ENCODE measurements at regions not wholly inside any gene's neighbourhood (a gene's known extent, or its start where the extent isn't known, plus 50 kb on each side); places are given as distances from the start of the nearest gene placed in this dataset.
"Not testable (repeated sequence)": the region's sequence is repeated elsewhere in the genome, so short reads cannot be mapped to it uniquely, and the experiment has no call there.

DNA sequence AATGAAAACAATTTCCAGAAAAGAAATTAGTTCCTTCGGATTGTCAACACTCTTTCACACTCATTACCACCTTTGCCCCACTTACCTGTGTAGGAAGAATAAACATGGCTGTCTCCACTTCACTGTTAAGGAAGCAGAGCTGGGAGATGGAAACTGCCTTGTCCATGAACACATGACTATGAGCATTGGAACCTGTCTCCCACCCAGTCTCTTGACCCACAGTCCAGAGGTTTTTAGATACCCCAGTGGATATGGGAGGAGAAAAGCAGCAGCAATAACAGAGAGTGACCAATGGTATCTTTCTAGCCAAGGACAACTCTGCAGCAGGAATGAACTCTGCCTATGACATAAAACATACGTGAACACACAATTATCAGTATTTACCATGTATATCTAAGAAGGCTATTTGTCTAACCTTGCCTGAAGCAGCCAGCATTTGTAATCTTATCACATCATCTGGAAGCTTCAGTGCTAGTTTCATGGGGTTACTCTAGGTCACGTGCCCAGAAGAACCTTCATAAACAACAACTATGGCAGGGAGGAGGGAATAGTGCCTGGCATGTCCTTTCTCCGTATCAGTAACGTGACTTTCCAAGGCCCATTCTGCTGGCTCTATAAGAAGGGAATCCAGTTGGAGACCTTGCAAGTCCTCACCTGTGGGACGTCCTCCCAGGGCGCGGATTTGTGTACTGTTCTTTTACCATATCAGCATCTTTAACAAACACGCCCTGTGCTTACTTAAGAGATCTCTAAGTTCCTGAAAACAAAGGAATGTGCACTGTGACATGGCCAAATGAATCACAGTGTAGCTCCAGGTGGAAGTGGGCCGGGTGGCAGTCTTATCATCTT is 221.8 kb upstream of the UBL3 start:
- H3K27ac ChIP-seq, result no peak overlapping the region
- WGBS, 2 donors (ENCODE audit: low coverage in 1 of 2), result 79 to 86% methylated on average over 9 to 10 of the region's 10 CpGs
- no peaks in the 10 kb centered on the region for H3K9me3 ChIP-seq
- H3K4me1 ChIP-seq, result no peaks in the 10 kb centered on the region
- no peak for ATAC-seq
- H3K4me3 ChIP-seq, result no peak overlapping the region
- TF ChIP-seq POLR2A (IDR thresholded peaks at IDR 0.05), result no peak
- no peaks in the 10 kb centered on the region for H3K27me3 ChIP-seq
- H3K36me3 ChIP-seq, result no peaks in the 10 kb centered on the region

DNA sequence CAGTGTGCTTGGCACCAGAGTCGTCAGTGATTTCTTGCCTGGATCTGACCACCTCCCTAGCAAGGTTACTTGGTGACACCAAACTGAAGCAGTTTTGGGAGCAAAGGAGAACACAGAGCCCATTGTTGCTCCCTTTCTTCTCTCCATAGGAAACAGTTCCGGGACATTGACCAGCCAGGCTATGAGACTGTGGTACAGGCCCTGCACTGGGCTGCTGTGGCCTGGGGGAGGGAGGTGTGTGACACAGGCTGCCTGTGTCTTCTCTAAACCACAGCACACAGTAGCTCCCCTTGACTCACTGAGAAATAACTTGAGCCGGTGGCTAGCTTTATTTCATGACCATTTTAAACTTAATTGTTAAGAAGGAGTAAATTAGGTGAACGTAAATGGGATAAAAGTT is 214.8 kb upstream of the UBL3 start:
- Histone ChIP-seq H3K27ac (no peak overlapping the region), H3K4me3 (no peak overlapping the region), H3K4me1 (no peaks in the 10 kb centered on the region), H3K27me3 (no peaks in the 10 kb centered on the region), H3K36me3 (no peaks in the 10 kb centered on the region), H3K9me3 (no peaks in the 10 kb centered on the region)
- 67 to 89% methylated on average over 3 to 4 of the region's 4 CpGs for WGBS, 2 donors (ENCODE audit: low coverage in 1 of 2)
- ATAC-seq, result no peak
- no peak for TF ChIP-seq POLR2AphosphoS5 (IDR thresholded peaks at IDR 0.05)
- no peak for TF ChIP-seq POLR2A (IDR thresholded peaks at IDR 0.05)
- TF ChIP-seq, protein P1, sequence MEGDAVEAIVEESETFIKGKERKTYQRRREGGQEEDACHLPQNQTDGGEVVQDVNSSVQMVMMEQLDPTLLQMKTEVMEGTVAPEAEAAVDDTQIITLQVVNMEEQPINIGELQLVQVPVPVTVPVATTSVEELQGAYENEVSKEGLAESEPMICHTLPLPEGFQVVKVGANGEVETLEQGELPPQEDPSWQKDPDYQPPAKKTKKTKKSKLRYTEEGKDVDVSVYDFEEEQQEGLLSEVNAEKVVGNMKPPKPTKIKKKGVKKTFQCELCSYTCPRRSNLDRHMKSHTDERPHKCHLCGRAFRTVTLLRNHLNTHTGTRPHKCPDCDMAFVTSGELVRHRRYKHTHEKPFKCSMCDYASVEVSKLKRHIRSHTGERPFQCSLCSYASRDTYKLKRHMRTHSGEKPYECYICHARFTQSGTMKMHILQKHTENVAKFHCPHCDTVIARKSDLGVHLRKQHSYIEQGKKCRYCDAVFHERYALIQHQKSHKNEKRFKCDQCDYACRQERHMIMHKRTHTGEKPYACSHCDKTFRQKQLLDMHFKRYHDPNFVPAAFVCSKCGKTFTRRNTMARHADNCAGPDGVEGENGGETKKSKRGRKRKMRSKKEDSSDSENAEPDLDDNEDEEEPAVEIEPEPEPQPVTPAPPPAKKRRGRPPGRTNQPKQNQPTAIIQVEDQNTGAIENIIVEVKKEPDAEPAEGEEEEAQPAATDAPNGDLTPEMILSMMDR (IDR thresholded peaks at IDR 0.05), result no peak
- TF ChIP-seq EP300 (IDR thresholded peaks at IDR 0.05), result no peak

DNA sequence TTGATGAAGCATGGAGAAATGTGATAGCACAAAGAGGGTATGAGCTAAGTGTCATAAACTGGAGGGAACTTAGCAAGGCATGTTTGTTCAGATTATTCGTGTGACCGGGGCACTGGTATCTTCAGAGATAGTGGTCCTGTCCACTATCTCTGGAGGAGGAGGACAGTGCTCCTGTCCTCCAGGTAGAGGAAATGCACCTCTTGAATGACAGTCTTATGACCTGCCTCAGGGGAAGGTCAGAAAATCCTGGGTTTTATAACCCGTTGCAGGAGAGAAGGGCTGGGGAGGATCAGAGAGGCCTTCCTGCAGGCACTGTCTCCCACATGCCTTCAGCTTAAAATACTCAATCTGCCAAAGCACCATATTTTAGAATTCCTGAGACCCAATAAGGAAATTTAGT is 213.5 kb upstream of the UBL3 start:
- WGBS, 2 donors (ENCODE audit: low coverage in 1 of 2), result 71 to 86% methylated on average over 2 to 3 of the region's 3 CpGs
- H3K27me3 ChIP-seq, result no peaks in the 10 kb centered on the region
- ATAC-seq, result no peak
- H3K9me3 ChIP-seq, result no peaks in the 10 kb centered on the region
- no peak for TF ChIP-seq EP300 (IDR thresholded peaks at IDR 0.05)
- no peak for TF ChIP-seq POLR2A (IDR thresholded peaks at IDR 0.05)
- no peak for TF ChIP-seq POLR2AphosphoS5 (IDR thresholded peaks at IDR 0.05)
- TF ChIP-seq, protein P1 (IDR thresholded peaks at IDR 0.05), result no peak
- H3K27ac ChIP-seq, result no peak overlapping the region
- no peaks in the 10 kb centered on the region for H3K4me1 ChIP-seq
- no peak overlapping the region for H3K4me3 ChIP-seq
- H3K36me3 ChIP-seq, result no peaks in the 10 kb centered on the region

DNA sequence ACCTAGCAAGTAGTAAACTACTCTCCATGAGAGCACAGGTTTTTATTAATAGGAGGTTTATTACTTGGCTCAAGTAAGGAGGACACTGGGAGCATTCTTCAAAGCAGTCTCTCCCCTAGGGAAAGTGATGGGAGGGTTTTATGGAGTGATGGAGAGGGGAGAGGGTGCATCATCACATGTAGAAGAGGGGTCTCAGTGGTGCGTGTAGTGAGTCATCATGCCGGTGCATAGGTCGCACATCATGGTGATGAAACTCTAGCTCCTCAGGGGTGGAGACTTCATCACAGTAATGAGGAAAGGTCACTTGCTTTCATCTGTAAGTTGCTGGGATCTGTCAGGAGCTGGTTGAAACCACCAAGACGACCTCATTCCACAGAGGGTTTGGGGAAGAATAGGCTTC is 210.8 kb upstream of the UBL3 start:
- TF ChIP-seq EP300 (IDR thresholded peaks at IDR 0.05), result no peak
- TF ChIP-seq, protein P1 (IDR thresholded peaks at IDR 0.05), result no peak
- TF ChIP-seq POLR2A (IDR thresholded peaks at IDR 0.05), result no peak
- no peak for TF ChIP-seq POLR2AphosphoS5 (IDR thresholded peaks at IDR 0.05)
- Histone ChIP-seq H3K27ac (no peak overlapping the region), H3K4me1 (no peaks in the 10 kb centered on the region), H3K27me3 (no peaks in the 10 kb centered on the region), H3K9me3 (no peaks in the 10 kb centered on the region), H3K36me3 (no peaks in the 10 kb centered on the region), H3K4me3 (no peak overlapping the region)
- 48 to 77% methylated on average over 3 to 4 of the region's 4 CpGs for WGBS, 2 donors (ENCODE audit: low coverage in 1 of 2)
- no peak for ATAC-seq

DNA sequence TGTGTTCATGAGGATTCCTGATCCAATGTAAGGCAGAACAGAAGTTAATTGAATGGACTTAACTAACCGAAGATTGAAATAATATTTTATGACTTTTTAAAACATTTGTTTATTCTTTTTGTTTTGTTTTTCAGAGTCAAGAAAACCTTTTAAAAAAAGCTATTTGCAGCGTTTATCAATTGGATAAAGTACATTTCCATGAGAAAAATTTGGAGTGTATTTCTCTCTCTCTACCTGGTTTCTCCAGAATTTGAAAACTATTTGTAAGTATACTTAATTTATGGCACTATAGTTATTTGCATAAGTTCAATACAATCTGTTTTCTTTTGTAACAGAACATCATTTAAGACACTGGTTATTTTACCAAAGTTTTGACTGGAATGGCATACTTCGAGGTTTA is 208.0 kb upstream of the UBL3 start:
- no peak for ATAC-seq
- Histone ChIP-seq H3K27ac (no peak overlapping the region), H3K36me3 (no peaks in the 10 kb centered on the region), H3K4me1 (no peaks in the 10 kb centered on the region), H3K9me3 (no peaks in the 10 kb centered on the region), H3K4me3 (no peak overlapping the region), H3K27me3 (no peaks in the 10 kb centered on the region)
- TF ChIP-seq, protein P1 (IDR thresholded peaks at IDR 0.05), result no peak
- TF ChIP-seq POLR2A (IDR thresholded peaks at IDR 0.05) (no peak), EP300 (IDR thresholded peaks at IDR 0.05) (no peak), POLR2AphosphoS5 (IDR thresholded peaks at IDR 0.05) (no peak)
- WGBS, 2 donors (ENCODE audit: low coverage in 1 of 2), result 81 to 100% methylated on average over 3 of the region's 3 CpGs

DNA sequence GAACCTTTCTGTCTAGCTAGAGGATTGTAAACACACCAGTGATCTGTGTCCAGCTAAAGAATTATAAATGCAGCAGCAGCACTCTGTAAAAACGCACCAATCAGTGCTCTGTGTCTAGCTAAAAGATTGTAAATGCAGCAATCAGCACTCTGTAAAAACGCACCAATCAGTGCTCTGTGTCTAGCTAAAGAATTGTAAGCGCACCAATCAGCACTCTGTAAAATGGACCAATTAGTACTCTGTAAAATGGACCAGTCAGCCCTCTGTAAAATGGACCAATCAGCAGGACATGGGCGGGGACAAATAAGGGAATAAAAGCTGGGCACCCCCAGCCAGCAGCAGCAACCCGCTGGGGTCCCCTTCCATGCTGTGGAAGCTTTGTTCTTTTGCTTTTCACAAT is 204.1 kb upstream of the UBL3 start:
- WGBS, 2 donors (ENCODE audit: low coverage in 1 of 2), result 68 to 87% methylated on average over 3 to 4 of the region's 5 CpGs
- not testable (repeated sequence) for H3K4me3 ChIP-seq, H3K4me1 ChIP-seq, H3K9me3 ChIP-seq, H3K27ac ChIP-seq, H3K36me3 ChIP-seq, ATAC-seq
- peaks cover 15% of the 10 kb centered on the region for H3K27me3 ChIP-seq
